NCI-H2196 (cell line): ENCODE measurements at regions not wholly inside any gene's neighbourhood (a gene's known extent, or its start where the extent isn't known, plus 50 kb on each side); places are given as distances from the start of the nearest gene placed in this dataset.
"Not testable (repeated sequence)": the region's sequence is repeated elsewhere in the genome, so short reads cannot be mapped to it uniquely, and the experiment has no call there.

Experiments
- DNase-seq: peaks from one replicate; lab custom pipeline; 2025; ENCODE audit not compliant: unreplicated experiment; lab: John Stamatoyannopoulos, UW

- no peak for DNase-seq
These were observed 56.5 kb upstream of the ORC5 start for GRCh38 chr7:104264285-104264684.

DNA sequence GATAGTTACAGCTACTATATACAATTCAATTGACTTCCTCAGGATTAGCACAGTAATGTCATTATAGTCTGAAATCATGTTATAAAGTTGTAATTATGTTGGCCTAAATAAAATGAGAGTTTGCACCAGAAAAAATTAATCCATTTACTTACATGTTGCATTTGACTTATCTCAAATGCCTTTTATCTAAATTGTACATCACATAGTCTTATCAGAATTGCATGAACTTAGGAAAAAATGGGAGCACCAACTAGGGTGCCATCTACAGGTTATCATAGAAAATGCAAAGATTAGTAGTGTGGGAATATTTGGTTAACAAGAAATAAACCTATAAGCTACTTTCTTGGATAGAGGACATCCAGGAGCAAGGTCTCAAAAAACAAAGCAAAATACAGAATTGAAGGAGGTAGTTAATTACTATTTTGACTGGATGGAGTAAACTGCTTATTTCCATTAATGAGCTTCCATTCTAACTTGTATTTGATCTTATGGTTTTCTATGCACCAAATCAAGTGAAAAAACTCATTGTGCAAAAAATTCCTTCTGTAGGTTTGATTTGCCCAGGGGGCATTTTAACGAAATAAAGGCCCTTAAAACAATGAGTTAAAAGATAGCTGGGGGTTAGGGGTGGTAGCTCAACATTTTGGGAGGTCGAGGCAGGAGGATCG, 60.0 kb upstream of the ORC5 start:
- DNase-seq: peak; percentile 19

- no peak for DNase-seq
These were observed 56.5 kb upstream of the LHFPL3 start for GRCh38 chr7:104271948-104272347.

DNA sequence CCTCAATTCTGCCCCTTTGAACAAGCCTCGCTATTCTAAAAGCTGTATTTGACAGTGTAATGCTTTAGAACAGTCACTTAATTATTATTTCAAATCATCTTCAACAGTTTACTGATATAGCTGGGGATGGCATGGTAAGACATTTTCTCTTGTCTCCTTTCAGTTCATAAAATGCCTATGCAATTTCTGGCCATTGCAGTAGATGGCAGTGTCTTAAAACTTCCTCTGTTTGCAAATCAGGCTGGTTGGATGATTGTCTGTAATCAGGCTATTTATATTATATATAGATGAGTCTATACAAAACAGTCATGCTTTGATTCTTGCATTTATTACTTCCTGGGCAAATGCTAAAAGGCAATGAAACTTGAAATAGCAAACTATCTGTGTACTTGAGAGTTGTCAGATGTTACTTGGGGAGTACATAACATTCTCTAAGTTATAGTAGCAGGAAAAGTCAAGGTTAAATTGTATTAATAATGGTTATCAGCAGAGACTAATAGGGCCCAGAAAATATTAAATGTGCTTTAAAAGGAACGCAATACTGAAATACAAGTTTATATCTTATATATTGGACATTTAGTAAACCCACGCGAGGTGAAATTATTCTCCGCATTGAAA, 55.5 kb upstream of the LHFPL3 start:
- peak; percentile 37 for DNase-seq

GRCh38 chr7:104275900-104276299, 52.5 kb upstream of the LHFPL3 start:
- DNase-seq: no peak

GRCh38 chr7:104276730-104277129, 51.7 kb upstream of the LHFPL3 start:
- DNase-seq: not testable (repeated sequence)
